Lung (tissue), 11 donors: ENCODE measurements at regions not wholly inside any gene's neighbourhood (a gene's known extent, or its start where the extent isn't known, plus 50 kb on each side); places are given as distances from the start of the nearest gene placed in this dataset.

Experiments used
- ATAC-seq: fragments of 200-7000 bp; cut with Tn5 transposase; one replicate; pipeline ENCODE4 v1.9.1; 2020; ENCODE audit warnings: moderate number of reproducible peaks; ENCODE audit not compliant: insufficient read depth, low FRiP score
- DNase-seq, 3 donors: peaks; one replicate each; pipeline ENCODE4 v3.0.0-alpha.2; 2013 to 2017
- H3K27ac ChIP-seq, 2 donors: one replicate each; pipeline ENCODE4 v1.5.1; 2013; ENCODE audit warnings: mild to moderate bottlenecking in 2 of 2, moderate library complexity in 2 of 2, control low read depth in 1 of 2, inconsistent platforms in 1 of 2, low read depth in 1 of 2, low read length in 1 of 2
- H3K27me3 ChIP-seq, 3 donors: one replicate each; pipeline ENCODE4 v1.5.1; 2013; ENCODE audit warnings: low read length in 2 of 3; ENCODE audit not compliant: control insufficient read depth in 3 of 3, insufficient read depth in 3 of 3
- H3K36me3 ChIP-seq, 4 donors: one replicate each; pipeline ENCODE4 v1.5.1; 2013; ENCODE audit warnings: low read length in 4 of 4, mild to moderate bottlenecking in 1 of 4, moderate library complexity in 1 of 4; ENCODE audit not compliant: control insufficient read depth in 4 of 4, insufficient read depth in 4 of 4
- H3K4me1 ChIP-seq, 5 donors: one replicate each; pipeline ENCODE4 v1.5.1; 2013; ENCODE audit warnings: low read length in 5 of 5, mild to moderate bottlenecking in 2 of 5, moderate library complexity in 1 of 5; ENCODE audit not compliant: control insufficient read depth in 5 of 5, insufficient read depth in 5 of 5
- H3K4me3 ChIP-seq: one replicate; pipeline ENCODE4 v1.5.1; 2013; ENCODE audit warnings: mild to moderate bottlenecking, control low read depth, moderate library complexity
- H3K9ac ChIP-seq, 2 donors: one replicate each; pipeline ENCODE4 v1.5.1; 2013; ENCODE audit warnings: low read length in 2 of 2, control low read depth in 1 of 2; ENCODE audit not compliant: insufficient read depth in 1 of 2
- H3K9me3 ChIP-seq, 4 donors: one replicate each; pipeline ENCODE4 v1.5.1; 2013; ENCODE audit warnings: low read length in 3 of 4, mild to moderate bottlenecking in 1 of 4, moderate library complexity in 1 of 4; ENCODE audit not compliant: control insufficient read depth in 4 of 4, insufficient read depth in 3 of 4
- CTCF ChIP-seq: IDR thresholded peaks from 2 replicates; pipeline ENCODE4 v1.5.1; 2012; ENCODE audit warnings: mild to moderate bottlenecking; ENCODE audit errors: control extremely low read depth, extremely low read depth
- WGBS, 2 donors: extraction: QIAGEN DNeasy Blood & Tissue Kit; methylation state at CpG; one replicate each; pipeline ENCODE4 v1.1.7; 2013; 5-methylcytosine and 5-hydroxymethylcytosine counted together
- donor health status: control.
- donor health status: control.
- donor health status: Bipolar disorder and iron deficiency.
- donor health status: healthy.
- donor health status: DM: yes; HTN: yes; CAD: no.

- Histone ChIP-seq H3K27me3 (no peaks in the 10 kb centered on the region), H3K4me3 (no peak overlapping the region), H3K4me1 (peaks cover 0 to 2% (median 0%) of the 10 kb centered on the region in 5 donors), H3K36me3 (no peaks in the 10 kb centered on the region), H3K9me3 (no peaks in the 10 kb centered on the region), H3K27ac (no peak overlapping the region), H3K9ac (no peak overlapping the region)
- TF ChIP-seq CTCF: no peak
- DNase-seq (peak in 1 of 3 donors; percentile 2), ATAC-seq (no peak)
Observed at GRCh38 chr2:52821631-52822030, 946.0 kb upstream of the CHAC2 start.

GRCh38 chr2:52818958-52819357 lies 948.6 kb upstream of the CHAC2 start:
- Histone ChIP-seq H3K27ac (no peak overlapping the region), H3K9ac (no peak overlapping the region), H3K9me3 (peaks cover 0 to 5% (median 0%) of the 10 kb centered on the region in 4 donors), H3K36me3 (no peaks in the 10 kb centered on the region), H3K4me1 (peaks cover 0 to 2% (median 0%) of the 10 kb centered on the region in 5 donors), H3K4me3 (no peak overlapping the region), H3K27me3 (no peaks in the 10 kb centered on the region)
- TF ChIP-seq CTCF: no peak
- ATAC-seq (no peak), DNase-seq (no peak)

GRCh38 chr2:52810460-52810859 lies 957.1 kb upstream of the CHAC2 start:
- H3K9ac ChIP-seq: no peak overlapping the region
- ATAC-seq (no peak), DNase-seq (peak in 2 of 3 donors; percentile 32 to 49)
- 36 to 45% methylated on average over 4 of the region's 4 CpGs for WGBS, 2 donors
- H3K4me3 ChIP-seq: no peak overlapping the region
- no peaks in the 10 kb centered on the region for H3K27me3 ChIP-seq
- peaks cover 0 to 5% (median 0%) of the 10 kb centered on the region in 4 donors for H3K9me3 ChIP-seq
- H3K27ac ChIP-seq: no peak overlapping the region
- H3K36me3 ChIP-seq: no peaks in the 10 kb centered on the region
- TF ChIP-seq CTCF: peak; percentile 6
- H3K4me1 ChIP-seq: peaks cover 0 to 3% (median 0%) of the 10 kb centered on the region in 5 donors

- H3K9ac ChIP-seq: no peak overlapping the region
- DNase-seq (no peak), ATAC-seq (no peak)
- H3K27ac ChIP-seq: no peak overlapping the region
- no peak for TF ChIP-seq CTCF
- no peaks in the 10 kb centered on the region for H3K27me3 ChIP-seq
- H3K4me3 ChIP-seq: no peak overlapping the region
- peaks cover 0 to 10% (median 0%) of the 10 kb centered on the region in 4 donors for H3K9me3 ChIP-seq
- H3K36me3 ChIP-seq: no peaks in the 10 kb centered on the region
- H3K4me1 ChIP-seq: peaks cover 0 to 3% (median 0%) of the 10 kb centered on the region in 5 donors
Observed at GRCh38 chr2:52805901-52806410, 961.6 kb upstream of the CHAC2 start.
